Lower leg skin (tissue), 3 donors: ENCODE measurements at regions not wholly inside any gene's neighbourhood (a gene's known extent, or its start where the extent isn't known, plus 50 kb on each side); places are given as distances from the start of the nearest gene placed in this dataset.

ENCODE experiments used
- POLR2A ChIP-seq, 2 donors: fragments of 450-650 bp; IDR thresholded peaks; one replicate each; pipeline ENCODE4 v1.6.1; 2016 to 2017; ENCODE audit warnings: antibody characterized with exemption in 2 of 2, mild to moderate bottlenecking in 1 of 2, moderate library complexity in 1 of 2
- TF ChIP-seq, protein P1 (sequence below), 3 donors: fragments of 450-650 bp; IDR thresholded peaks; one replicate each; pipeline ENCODE4 v1.5.1; 2016; ENCODE audit warnings: antibody characterized with exemption in 3 of 3, mild to moderate bottlenecking in 3 of 3, moderate library complexity in 2 of 3

DNA sequence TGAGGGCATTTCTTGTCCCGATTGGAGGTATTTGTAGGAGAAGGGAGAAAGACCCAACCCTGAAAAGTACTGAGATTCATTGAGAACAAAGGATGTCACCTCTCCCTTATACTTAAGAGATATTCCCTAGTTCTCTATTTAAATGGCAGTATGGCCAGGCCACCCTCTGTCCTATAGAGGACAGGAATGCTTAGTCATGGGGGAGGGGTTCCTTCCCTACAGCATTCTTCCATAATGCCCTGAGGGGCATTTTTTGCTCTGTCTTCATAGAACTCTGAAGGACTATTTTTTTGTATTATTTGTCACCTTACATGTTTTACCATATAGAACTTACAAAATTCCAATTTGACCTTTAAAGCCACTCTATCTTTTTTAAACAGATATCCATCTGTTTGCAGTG lies 176.3 kb downstream of the TMEM161B start:
- TF ChIP-seq, protein P1, sequence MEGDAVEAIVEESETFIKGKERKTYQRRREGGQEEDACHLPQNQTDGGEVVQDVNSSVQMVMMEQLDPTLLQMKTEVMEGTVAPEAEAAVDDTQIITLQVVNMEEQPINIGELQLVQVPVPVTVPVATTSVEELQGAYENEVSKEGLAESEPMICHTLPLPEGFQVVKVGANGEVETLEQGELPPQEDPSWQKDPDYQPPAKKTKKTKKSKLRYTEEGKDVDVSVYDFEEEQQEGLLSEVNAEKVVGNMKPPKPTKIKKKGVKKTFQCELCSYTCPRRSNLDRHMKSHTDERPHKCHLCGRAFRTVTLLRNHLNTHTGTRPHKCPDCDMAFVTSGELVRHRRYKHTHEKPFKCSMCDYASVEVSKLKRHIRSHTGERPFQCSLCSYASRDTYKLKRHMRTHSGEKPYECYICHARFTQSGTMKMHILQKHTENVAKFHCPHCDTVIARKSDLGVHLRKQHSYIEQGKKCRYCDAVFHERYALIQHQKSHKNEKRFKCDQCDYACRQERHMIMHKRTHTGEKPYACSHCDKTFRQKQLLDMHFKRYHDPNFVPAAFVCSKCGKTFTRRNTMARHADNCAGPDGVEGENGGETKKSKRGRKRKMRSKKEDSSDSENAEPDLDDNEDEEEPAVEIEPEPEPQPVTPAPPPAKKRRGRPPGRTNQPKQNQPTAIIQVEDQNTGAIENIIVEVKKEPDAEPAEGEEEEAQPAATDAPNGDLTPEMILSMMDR (IDR thresholded peaks at IDR 0.05) = no peak
- no peak for TF ChIP-seq POLR2A (IDR thresholded peaks at IDR 0.05)
